ENCODE measurements at regions not wholly inside any gene's neighbourhood (a gene's known extent, or its start where the extent isn't known, plus 50 kb on each side); places are given as distances from the start of the nearest gene placed in this dataset.
A peak's percentile ranks its signal among the peaks of the same experiment; 100 is the strongest.

DNA sequence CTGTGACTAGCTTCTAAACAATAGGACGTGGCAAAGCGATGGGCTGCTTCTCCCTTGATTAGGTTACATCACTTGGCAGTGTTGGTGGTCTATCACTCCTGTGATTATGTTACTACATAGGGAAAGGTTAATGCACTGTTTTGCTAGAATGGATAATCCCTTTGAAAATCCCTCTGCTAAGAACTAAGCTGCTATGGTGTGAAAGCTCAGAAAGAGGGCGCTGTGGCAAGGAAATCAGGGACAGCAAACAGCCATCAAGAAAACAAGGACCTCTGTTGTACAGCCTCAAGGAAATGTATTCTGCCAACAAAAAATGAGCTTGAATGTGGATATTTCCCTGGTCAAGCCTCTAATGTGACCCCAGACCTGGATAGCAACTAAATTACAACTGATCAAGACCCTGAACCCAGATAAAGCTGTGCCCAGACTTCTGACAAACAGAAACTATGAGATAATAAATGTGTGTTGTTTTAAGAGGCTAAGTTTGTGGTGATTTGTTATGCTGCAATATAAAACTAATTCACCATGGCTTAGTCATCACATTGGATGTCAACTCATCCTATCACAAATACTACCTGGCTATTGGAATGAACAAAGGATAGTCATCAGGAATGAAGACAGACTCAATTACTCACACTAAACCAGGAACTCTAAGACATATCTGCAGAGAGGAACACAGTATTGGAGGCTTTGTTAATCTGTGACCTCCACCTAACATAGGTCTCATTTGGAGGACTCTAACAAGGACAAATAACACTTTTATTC lies 1215.9 kb downstream of the EFNA5 start:
- TF ChIP-seq, protein P1, sequence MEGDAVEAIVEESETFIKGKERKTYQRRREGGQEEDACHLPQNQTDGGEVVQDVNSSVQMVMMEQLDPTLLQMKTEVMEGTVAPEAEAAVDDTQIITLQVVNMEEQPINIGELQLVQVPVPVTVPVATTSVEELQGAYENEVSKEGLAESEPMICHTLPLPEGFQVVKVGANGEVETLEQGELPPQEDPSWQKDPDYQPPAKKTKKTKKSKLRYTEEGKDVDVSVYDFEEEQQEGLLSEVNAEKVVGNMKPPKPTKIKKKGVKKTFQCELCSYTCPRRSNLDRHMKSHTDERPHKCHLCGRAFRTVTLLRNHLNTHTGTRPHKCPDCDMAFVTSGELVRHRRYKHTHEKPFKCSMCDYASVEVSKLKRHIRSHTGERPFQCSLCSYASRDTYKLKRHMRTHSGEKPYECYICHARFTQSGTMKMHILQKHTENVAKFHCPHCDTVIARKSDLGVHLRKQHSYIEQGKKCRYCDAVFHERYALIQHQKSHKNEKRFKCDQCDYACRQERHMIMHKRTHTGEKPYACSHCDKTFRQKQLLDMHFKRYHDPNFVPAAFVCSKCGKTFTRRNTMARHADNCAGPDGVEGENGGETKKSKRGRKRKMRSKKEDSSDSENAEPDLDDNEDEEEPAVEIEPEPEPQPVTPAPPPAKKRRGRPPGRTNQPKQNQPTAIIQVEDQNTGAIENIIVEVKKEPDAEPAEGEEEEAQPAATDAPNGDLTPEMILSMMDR (IDR thresholded peaks at IDR 0.05; ENCODE audit: low read depth, low read length, missing input control), result no peak
- TF ChIP-seq YY1 (IDR thresholded peaks at IDR 0.05), result no peak
- TF ChIP-seq, protein P2, sequence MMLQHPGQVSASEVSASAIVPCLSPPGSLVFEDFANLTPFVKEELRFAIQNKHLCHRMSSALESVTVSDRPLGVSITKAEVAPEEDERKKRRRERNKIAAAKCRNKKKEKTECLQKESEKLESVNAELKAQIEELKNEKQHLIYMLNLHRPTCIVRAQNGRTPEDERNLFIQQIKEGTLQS (IDR thresholded peaks at IDR 0.05), result no peak
- TF ChIP-seq, protein P3, sequence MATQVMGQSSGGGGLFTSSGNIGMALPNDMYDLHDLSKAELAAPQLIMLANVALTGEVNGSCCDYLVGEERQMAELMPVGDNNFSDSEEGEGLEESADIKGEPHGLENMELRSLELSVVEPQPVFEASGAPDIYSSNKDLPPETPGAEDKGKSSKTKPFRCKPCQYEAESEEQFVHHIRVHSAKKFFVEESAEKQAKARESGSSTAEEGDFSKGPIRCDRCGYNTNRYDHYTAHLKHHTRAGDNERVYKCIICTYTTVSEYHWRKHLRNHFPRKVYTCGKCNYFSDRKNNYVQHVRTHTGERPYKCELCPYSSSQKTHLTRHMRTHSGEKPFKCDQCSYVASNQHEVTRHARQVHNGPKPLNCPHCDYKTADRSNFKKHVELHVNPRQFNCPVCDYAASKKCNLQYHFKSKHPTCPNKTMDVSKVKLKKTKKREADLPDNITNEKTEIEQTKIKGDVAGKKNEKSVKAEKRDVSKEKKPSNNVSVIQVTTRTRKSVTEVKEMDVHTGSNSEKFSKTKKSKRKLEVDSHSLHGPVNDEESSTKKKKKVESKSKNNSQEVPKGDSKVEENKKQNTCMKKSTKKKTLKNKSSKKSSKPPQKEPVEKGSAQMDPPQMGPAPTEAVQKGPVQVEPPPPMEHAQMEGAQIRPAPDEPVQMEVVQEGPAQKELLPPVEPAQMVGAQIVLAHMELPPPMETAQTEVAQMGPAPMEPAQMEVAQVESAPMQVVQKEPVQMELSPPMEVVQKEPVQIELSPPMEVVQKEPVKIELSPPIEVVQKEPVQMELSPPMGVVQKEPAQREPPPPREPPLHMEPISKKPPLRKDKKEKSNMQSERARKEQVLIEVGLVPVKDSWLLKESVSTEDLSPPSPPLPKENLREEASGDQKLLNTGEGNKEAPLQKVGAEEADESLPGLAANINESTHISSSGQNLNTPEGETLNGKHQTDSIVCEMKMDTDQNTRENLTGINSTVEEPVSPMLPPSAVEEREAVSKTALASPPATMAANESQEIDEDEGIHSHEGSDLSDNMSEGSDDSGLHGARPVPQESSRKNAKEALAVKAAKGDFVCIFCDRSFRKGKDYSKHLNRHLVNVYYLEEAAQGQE (IDR thresholded peaks at IDR 0.05), result no peak
- no peak for TF ChIP-seq FOXA1 (IDR thresholded peaks at IDR 0.05)
- no peak for TF ChIP-seq TAF1 (conservative IDR thresholded peaks at IDR 0.05)
- peak in 1 of 2 donors; percentile 9 for TF ChIP-seq RAD21 (IDR thresholded peaks at IDR 0.05)
- TF ChIP-seq GABPA (IDR thresholded peaks at IDR 0.05 in 1 of 2, conservative IDR thresholded peaks at IDR 0.05 in 1 of 2), result no peak

All from liver (tissue), 3 donors.